H9 (cell line): ENCODE measurements at regions not wholly inside any gene's neighbourhood (a gene's known extent, or its start where the extent isn't known, plus 50 kb on each side); places are given as distances from the start of the nearest gene placed in this dataset.

Source experiments
- DNase-seq: peaks from one replicate; pipeline ENCODE4 v3.0.0-alpha.2; 2017
- H2AFZ ChIP-seq: one replicate; pipeline ENCODE4 v1.6.1; 2013; ENCODE audit warnings: mild to moderate bottlenecking, low read length, control low read depth, moderate library complexity
- H2AK5ac ChIP-seq: 2 replicates; pipeline ENCODE4 v1.6.1; 2013; ENCODE audit warnings: low read length, control low read depth, mixed read lengths; ENCODE audit not compliant: insufficient read length
- H2BK120ac ChIP-seq: one replicate; pipeline ENCODE4 v1.6.1; 2013; ENCODE audit warnings: low read depth, mild to moderate bottlenecking, low read length, control low read depth, inconsistent platforms; ENCODE audit not compliant: poor library complexity, severe bottlenecking
- H2BK12ac ChIP-seq: 2 replicates; pipeline ENCODE4 v1.6.1; 2013; ENCODE audit warnings: low read length, control low read depth, mixed read lengths, low read depth; ENCODE audit not compliant: insufficient read length
- H2BK15ac ChIP-seq: 2 replicates; pipeline ENCODE4 v1.6.1; 2013; ENCODE audit warnings: low read depth, low read length, control low read depth
- H2BK20ac ChIP-seq: one replicate; pipeline ENCODE4 v1.6.1; 2013; ENCODE audit warnings: low read depth, mild to moderate bottlenecking, low read length, control low read depth, inconsistent platforms; ENCODE audit not compliant: poor library complexity, severe bottlenecking
- H2BK5ac ChIP-seq: 2 replicates; pipeline ENCODE4 v1.6.1; 2013; ENCODE audit warnings: low read length, control low read depth, mixed read lengths; ENCODE audit not compliant: insufficient read length
- H3K14ac ChIP-seq: 2 replicates; pipeline ENCODE4 v1.6.1; 2013; ENCODE audit warnings: low read length, control low read depth; ENCODE audit not compliant: insufficient read depth
- H3K18ac ChIP-seq: 2 replicates; pipeline ENCODE4 v1.6.1; 2013; ENCODE audit warnings: low read depth, mild to moderate bottlenecking, mixed read lengths, low read length, control low read depth; ENCODE audit not compliant: insufficient read length
- H3K23ac ChIP-seq: 2 replicates; pipeline ENCODE4 v1.6.1; 2013; ENCODE audit warnings: low read length, control low read depth, mixed read lengths, low read depth; ENCODE audit not compliant: insufficient read length
- H3K23me2 ChIP-seq: 2 replicates; pipeline ENCODE4 v1.6.1; 2013; ENCODE audit warnings: low read depth, mild to moderate bottlenecking, mixed read lengths, low read length, control low read depth; ENCODE audit not compliant: insufficient read length, poor library complexity, severe bottlenecking
- H3K27ac ChIP-seq: 2 replicates; pipeline ENCODE4 v1.5.1; 2013; ENCODE audit warnings: low read length, control low read depth, mixed read lengths, low read depth; ENCODE audit not compliant: insufficient read length
- H3K27me3 ChIP-seq: 2 replicates; pipeline ENCODE4 v1.6.1; 2013; ENCODE audit warnings: low read length, control low read depth, inconsistent platforms; ENCODE audit not compliant: insufficient read depth
- H3K4ac ChIP-seq: 2 replicates; pipeline ENCODE4 v1.6.1; 2013; ENCODE audit warnings: low read depth, mild to moderate bottlenecking, control low read depth, inconsistent platforms, low read length, moderate library complexity
- H3K4me1 ChIP-seq: 2 replicates; pipeline ENCODE4 v1.6.1; 2013; ENCODE audit warnings: low read length, control low read depth, inconsistent platforms; ENCODE audit not compliant: insufficient read depth
- H3K4me2 ChIP-seq: 2 replicates; pipeline ENCODE4 v1.6.1; 2013; ENCODE audit warnings: low read length, control low read depth, mixed read lengths; ENCODE audit not compliant: insufficient read length, insufficient read depth
- H3K56ac ChIP-seq: 2 replicates; pipeline ENCODE4 v1.6.1; 2013; ENCODE audit warnings: low read depth, mild to moderate bottlenecking, mixed read lengths, low read length, control low read depth; ENCODE audit not compliant: insufficient read length
- H3K79me1 ChIP-seq: 2 replicates; pipeline ENCODE4 v1.6.1; 2013; ENCODE audit warnings: low read depth, mild to moderate bottlenecking, moderate library complexity, low read length, control low read depth, inconsistent platforms; ENCODE audit not compliant: insufficient read depth, poor library complexity, severe bottlenecking
- H3K79me2 ChIP-seq: 2 replicates; pipeline ENCODE4 v1.6.1; 2013; ENCODE audit warnings: low read length, control low read depth, inconsistent platforms; ENCODE audit not compliant: insufficient read depth
- H3K9ac ChIP-seq: 2 replicates; pipeline ENCODE4 v1.6.1; 2013; ENCODE audit warnings: low read length, control low read depth, mixed read lengths; ENCODE audit not compliant: insufficient read length; ENCODE audit errors: extremely low read depth
- H3K9me3 ChIP-seq: one replicate; pipeline ENCODE4 v1.6.1; 2013; ENCODE audit warnings: low read depth, low read length, inconsistent platforms; ENCODE audit not compliant: control insufficient read depth
- H3T11ph ChIP-seq: one replicate; pipeline ENCODE4 v1.6.1; 2013; ENCODE audit warnings: mild to moderate bottlenecking, low read length, control low read depth, inconsistent platforms
- H4K20me1 ChIP-seq: one replicate; pipeline ENCODE4 v1.6.1; 2013; ENCODE audit not compliant: control insufficient read depth, insufficient read length, insufficient read depth
- H4K5ac ChIP-seq: 2 replicates; pipeline ENCODE4 v1.6.1; 2013; ENCODE audit warnings: low read depth, mild to moderate bottlenecking, mixed read lengths, low read length, control low read depth; ENCODE audit not compliant: insufficient read length
- H4K8ac ChIP-seq: replicated peaks from 2 replicates; pipeline ENCODE4 v1.6.1; 2013; ENCODE audit warnings: low read length, control low read depth, mixed read lengths, low read depth; ENCODE audit not compliant: insufficient read length
- H4K91ac ChIP-seq: 2 replicates; pipeline ENCODE4 v1.6.1; 2013; ENCODE audit warnings: low read depth, mild to moderate bottlenecking, moderate library complexity, mixed read lengths, low read length, control low read depth; ENCODE audit not compliant: insufficient read length
- H3K27ac Mint-ChIP-seq, 3 experiments: 2 replicates in 2 of 3; 3 replicates in 1 of 3; pipeline ENCODE4 v1.8.0; 2020 to 2021; ENCODE audit warnings: mixed read lengths in 3 of 3, mild to moderate bottlenecking in 1 of 3, moderate library complexity in 1 of 3
- H3K27me3 Mint-ChIP-seq: 2 replicates; pipeline ENCODE4 v1.8.0; 2021; ENCODE audit warnings: low read depth, mild to moderate bottlenecking, moderate library complexity, mixed read lengths
- H3K36me3 Mint-ChIP-seq, 3 experiments: 2 replicates in 2 of 3; 3 replicates in 1 of 3; pipeline ENCODE4 v1.8.0; 2020 to 2021; ENCODE audit warnings: low read depth in 3 of 3, mixed read lengths in 3 of 3; ENCODE audit not compliant: insufficient read depth in 1 of 3
- H3K4me1 Mint-ChIP-seq, 2 experiments: 2 replicates each; pipeline ENCODE4 v1.8.0; 2020; ENCODE audit warnings: mixed read lengths in 2 of 2
- H3K4me3 Mint-ChIP-seq, 2 experiments: 2 replicates in 1 of 2; 3 replicates in 1 of 2; pipeline ENCODE4 v1.8.0; 2020 to 2021; ENCODE audit warnings: mild to moderate bottlenecking in 2 of 2, mixed read lengths in 2 of 2, moderate library complexity in 1 of 2
- H3K9me3 Mint-ChIP-seq, 2 experiments: 2 replicates in 1 of 2; 3 replicates in 1 of 2; pipeline ENCODE4 v1.8.0; 2020; ENCODE audit warnings: mild to moderate bottlenecking in 2 of 2, mixed read lengths in 2 of 2, moderate library complexity in 1 of 2
- CTCF ChIP-seq: fragments of 200-600 bp; sonication (generic); conservative IDR thresholded peaks from 3 replicates; pipeline ENCODE4 v1.8.0; 2021; ENCODE audit warnings: antibody characterized with exemption, mild to moderate bottlenecking
- whole genome bisulfite sequencing: extraction: QIAGEN DNeasy Blood & Tissue Kit; methylation state at CpG from one replicate; pipeline ENCODE4 v1.1.7; 2013; ENCODE audit warnings: missing lambda C conversion rate, low lambda C conversion rate, mixed read lengths; ENCODE audit not compliant: insufficient read length; ENCODE audit errors: extremely low coverage; 5-methylcytosine and 5-hydroxymethylcytosine counted together

- H3K18ac ChIP-seq, result no peak overlapping the region
- H3K79me1 ChIP-seq, result no peaks in the 10 kb centered on the region
- Mint-ChIP-seq H3K4me1 (no peaks in the 10 kb centered on the region), H3K27ac (no peak overlapping the region), H3K27me3 (no peaks in the 10 kb centered on the region; the same call in 1 of the 2 replicates), H3K9me3 (peaks cover 23 to 51% of the 10 kb centered on the region in 2 experiments; a peak in 4 of 5 replicates), H3K4me3 (no peak overlapping the region), H3K36me3 (peaks cover 0 to 20% (median 0%) of the 10 kb centered on the region in 3 experiments; a peak in 2 of 7 replicates)
- H3K9me3 ChIP-seq, result peaks cover 91% of the 10 kb centered on the region
- no peak overlapping the region for H2BK20ac ChIP-seq
- H2BK5ac ChIP-seq, result no peak overlapping the region
- H2BK15ac ChIP-seq, result no peak overlapping the region
- H3K27ac ChIP-seq, result no peak overlapping the region
- H3K23ac ChIP-seq, result no peak overlapping the region
- no CpG with 5 or more reads among the region's 4 CpGs for WGBS
- no peak overlapping the region for H2AFZ ChIP-seq
- no peak overlapping the region for H4K5ac ChIP-seq
- H3K79me2 ChIP-seq, result no peaks in the 10 kb centered on the region
- H3K14ac ChIP-seq, result no peak overlapping the region
- H3K27me3 ChIP-seq, result no peaks in the 10 kb centered on the region
- no peak overlapping the region for H4K8ac ChIP-seq
- H3K4me2 ChIP-seq, result no peak overlapping the region
- H3K4ac ChIP-seq, result no peak overlapping the region
- H3K4me1 ChIP-seq, result no peaks in the 10 kb centered on the region
- no peak for DNase-seq
- no peak overlapping the region for H3K56ac ChIP-seq
- no peak for TF ChIP-seq CTCF
- H3T11ph ChIP-seq, result no peak overlapping the region
- no peak overlapping the region for H2BK12ac ChIP-seq
- H2BK120ac ChIP-seq, result no peak overlapping the region
- no peak overlapping the region for H3K9ac ChIP-seq
- H3K23me2 ChIP-seq, result no peaks in the 10 kb centered on the region
- no peak overlapping the region for H2AK5ac ChIP-seq
- H4K91ac ChIP-seq, result no peak overlapping the region
- no peaks in the 10 kb centered on the region for H4K20me1 ChIP-seq
Measured at GRCh38 chr1:2965676-2966075, 55.6 kb upstream of the ACTRT2 start.
